Smooth muscle cell (in vitro differentiated cells): ENCODE measurements at regions not wholly inside any gene's neighbourhood (a gene's known extent, or its start where the extent isn't known, plus 50 kb on each side); places are given as distances from the start of the nearest gene placed in this dataset.

ENCODE experiments used
- DNase-seq: peaks from one replicate; lab custom pipeline; 2025; ENCODE audit not compliant: unreplicated experiment; lab: John Stamatoyannopoulos, UW
- H2AFZ ChIP-seq: fragments of 200-600 bp; sonication (generic); 2 replicates; pipeline ENCODE4 v1.6.0; 2016; ENCODE audit warnings: antibody characterized with exemption, low read depth, mild to moderate bottlenecking
- H3F3A ChIP-seq: fragments of 200-600 bp; sonication (generic); 2 replicates; pipeline ENCODE4 v1.6.0; 2017; ENCODE audit warnings: antibody characterized with exemption, low read depth
- H3K27ac ChIP-seq: fragments of 200-600 bp; sonication (generic); 2 replicates; pipeline ENCODE4 v1.5.1; 2016; ENCODE audit warnings: low read depth, mild to moderate bottlenecking
- H3K27me3 ChIP-seq: fragments of 200-600 bp; sonication (generic); 2 replicates; pipeline ENCODE4 v1.6.1; 2016; ENCODE audit warnings: low read depth, mild to moderate bottlenecking
- H3K36me3 ChIP-seq: fragments of 200-600 bp; sonication (generic); 2 replicates; pipeline ENCODE4 v1.5.1; 2016; ENCODE audit warnings: low read depth
- H3K4me1 ChIP-seq: fragments of 200-600 bp; sonication (generic); 2 replicates; pipeline ENCODE4 v1.5.1; 2016; ENCODE audit warnings: low read depth
- H3K4me2 ChIP-seq: fragments of 200-600 bp; sonication (generic); 2 replicates; pipeline ENCODE4 v1.6.0; 2016; ENCODE audit warnings: mild to moderate bottlenecking
- H3K4me3 ChIP-seq: fragments of 200-600 bp; sonication (generic); 2 replicates; pipeline ENCODE4 v1.5.1; 2016; ENCODE audit warnings: mild to moderate bottlenecking
- H3K79me2 ChIP-seq: fragments of 200-600 bp; sonication (generic); 2 replicates; pipeline ENCODE4 v1.6.0; 2016; ENCODE audit warnings: low read depth, mild to moderate bottlenecking
- H3K9ac ChIP-seq: fragments of 200-600 bp; sonication (generic); 2 replicates; pipeline ENCODE4 v1.6.0; 2016; ENCODE audit warnings: low read depth
- H3K9me3 ChIP-seq: fragments of 200-600 bp; sonication (generic); replicated peaks from 2 replicates; pipeline ENCODE4 v1.5.1; 2016; ENCODE audit warnings: low read depth
- H4K20me1 ChIP-seq: fragments of 200-600 bp; sonication (generic); 2 replicates; pipeline ENCODE4 v1.6.0; 2016; ENCODE audit warnings: low read depth
- WGBS: methylation state at CpG from one replicate; pipeline ENCODE4 v1.1.7; 2016; ENCODE audit warnings: low lambda C conversion rate; 5-methylcytosine and 5-hydroxymethylcytosine counted together
- TF ChIP-seq, protein P1 (sequence below): fragments of 200-600 bp; sonication (generic); IDR thresholded peaks from 2 replicates; pipeline ENCODE4 v1.5.1; 2017; ENCODE audit warnings: borderline replicate concordance, mild to moderate bottlenecking, antibody characterized with exemption; ENCODE audit not compliant: insufficient read depth, poor library complexity, severe bottlenecking

DNA sequence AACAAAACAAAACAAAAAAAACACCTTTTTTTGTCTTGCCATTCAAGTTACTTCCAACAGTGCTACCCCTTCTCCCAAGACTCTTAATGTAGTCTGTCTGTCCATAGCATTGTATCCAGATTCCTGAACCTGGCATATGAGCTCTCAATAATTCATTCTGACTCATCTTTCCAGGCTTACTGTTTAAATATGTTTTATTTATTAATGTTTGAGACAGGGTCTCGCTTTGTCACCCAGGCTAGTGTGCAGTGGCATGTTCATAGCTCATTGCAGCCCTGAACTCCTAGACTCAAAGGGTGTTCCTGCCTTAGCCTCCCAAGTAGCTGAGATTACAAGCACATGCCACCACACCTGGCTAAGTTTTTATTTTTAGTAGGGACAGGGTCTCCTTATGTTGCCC, 208.0 kb upstream of the DMRT1 start:
- no peaks in the 10 kb centered on the region for H3K4me1 ChIP-seq
- 96% methylated on average over 1 of the region's 1 CpG for WGBS
- no peaks in the 10 kb centered on the region for H3F3A ChIP-seq
- DNase-seq = no peak
- H3K4me3 ChIP-seq = no peak overlapping the region
- no peaks in the 10 kb centered on the region for H4K20me1 ChIP-seq
- no peaks in the 10 kb centered on the region for H3K27me3 ChIP-seq
- no peaks in the 10 kb centered on the region for H3K9me3 ChIP-seq
- H3K27ac ChIP-seq = no peak overlapping the region
- TF ChIP-seq, protein P1, sequence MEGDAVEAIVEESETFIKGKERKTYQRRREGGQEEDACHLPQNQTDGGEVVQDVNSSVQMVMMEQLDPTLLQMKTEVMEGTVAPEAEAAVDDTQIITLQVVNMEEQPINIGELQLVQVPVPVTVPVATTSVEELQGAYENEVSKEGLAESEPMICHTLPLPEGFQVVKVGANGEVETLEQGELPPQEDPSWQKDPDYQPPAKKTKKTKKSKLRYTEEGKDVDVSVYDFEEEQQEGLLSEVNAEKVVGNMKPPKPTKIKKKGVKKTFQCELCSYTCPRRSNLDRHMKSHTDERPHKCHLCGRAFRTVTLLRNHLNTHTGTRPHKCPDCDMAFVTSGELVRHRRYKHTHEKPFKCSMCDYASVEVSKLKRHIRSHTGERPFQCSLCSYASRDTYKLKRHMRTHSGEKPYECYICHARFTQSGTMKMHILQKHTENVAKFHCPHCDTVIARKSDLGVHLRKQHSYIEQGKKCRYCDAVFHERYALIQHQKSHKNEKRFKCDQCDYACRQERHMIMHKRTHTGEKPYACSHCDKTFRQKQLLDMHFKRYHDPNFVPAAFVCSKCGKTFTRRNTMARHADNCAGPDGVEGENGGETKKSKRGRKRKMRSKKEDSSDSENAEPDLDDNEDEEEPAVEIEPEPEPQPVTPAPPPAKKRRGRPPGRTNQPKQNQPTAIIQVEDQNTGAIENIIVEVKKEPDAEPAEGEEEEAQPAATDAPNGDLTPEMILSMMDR = no peak
- no peak overlapping the region for H3K9ac ChIP-seq
- H2AFZ ChIP-seq = no peak overlapping the region
- H3K79me2 ChIP-seq = no peaks in the 10 kb centered on the region
- no peak overlapping the region for H3K4me2 ChIP-seq
- H3K36me3 ChIP-seq = no peaks in the 10 kb centered on the region

GRCh38 chr9:636931-637591, 204.4 kb upstream of the DMRT1 start:
- TF ChIP-seq, protein P1 = no peak
- no peak overlapping the region for H3K27ac ChIP-seq

DNA sequence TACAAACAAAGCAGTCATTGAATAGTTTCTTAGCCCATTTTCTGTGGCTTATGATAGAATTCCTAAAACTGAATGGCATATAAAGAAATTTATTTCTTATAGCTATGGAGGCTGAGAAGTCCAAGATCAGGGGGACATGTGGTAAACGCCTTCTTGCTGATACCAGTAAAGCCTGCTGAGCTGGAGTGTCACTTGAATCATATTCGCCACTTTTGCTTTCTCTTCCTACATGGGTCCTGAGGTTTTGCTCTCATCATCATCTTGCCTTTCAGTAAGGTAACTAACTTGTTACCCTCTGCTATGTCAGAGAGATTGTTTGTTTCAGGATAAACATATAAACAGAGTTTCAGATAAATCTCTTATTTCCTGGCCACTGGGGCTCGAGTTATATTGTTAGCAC, 203.3 kb upstream of the DMRT1 start:
- Histone ChIP-seq H3F3A (no peaks in the 10 kb centered on the region), H3K4me1 (no peaks in the 10 kb centered on the region), H3K79me2 (no peaks in the 10 kb centered on the region), H3K4me3 (no peak overlapping the region), H3K9ac (no peak overlapping the region), H3K4me2 (no peak overlapping the region), H4K20me1 (no peaks in the 10 kb centered on the region), H3K27me3 (no peaks in the 10 kb centered on the region), H2AFZ (no peak overlapping the region), H3K27ac (no peak overlapping the region), H3K9me3 (no peaks in the 10 kb centered on the region), H3K36me3 (no peaks in the 10 kb centered on the region)
- TF ChIP-seq, protein P1 = no peak
- DNase-seq = no peak
- WGBS = 75% methylated on average over 3 of the region's 3 CpGs

More at GRCh38 chr9:636931-637591, 204.4 kb upstream of the DMRT1 start:
- H2AFZ ChIP-seq = no peak overlapping the region
- no peaks in the 10 kb centered on the region for H3K9me3 ChIP-seq
- no peaks in the 10 kb centered on the region for H3F3A ChIP-seq
- H3K79me2 ChIP-seq = no peaks in the 10 kb centered on the region
- no peak overlapping the region for H3K4me3 ChIP-seq
- H4K20me1 ChIP-seq = no peaks in the 10 kb centered on the region
- no peaks in the 10 kb centered on the region for H3K4me1 ChIP-seq
- WGBS = 88% methylated on average over 1 of the region's 1 CpG
- no peak for DNase-seq
- H3K27me3 ChIP-seq = no peaks in the 10 kb centered on the region
- H3K36me3 ChIP-seq = no peaks in the 10 kb centered on the region
- no peak overlapping the region for H3K4me2 ChIP-seq
- H3K9ac ChIP-seq = no peak overlapping the region

DNA sequence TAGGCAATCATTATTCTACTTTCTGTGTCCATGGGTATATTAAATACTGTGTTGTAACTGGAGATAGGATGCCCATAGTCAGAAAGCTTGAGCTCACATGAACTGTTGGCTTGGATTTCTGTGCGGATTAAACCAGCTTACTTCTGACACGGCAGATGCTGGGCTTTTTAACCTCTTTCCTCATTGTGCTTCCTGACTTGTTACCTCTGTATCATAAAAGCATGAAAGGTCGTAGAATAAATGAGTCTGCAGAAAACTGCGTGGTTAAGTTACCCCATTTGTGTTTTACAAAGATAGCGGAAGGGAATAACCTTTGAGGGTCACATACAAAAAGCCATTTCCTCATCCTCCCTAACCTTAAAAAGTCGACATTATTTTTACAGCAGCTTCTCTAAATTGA, 199.5 kb upstream of the DMRT1 start:
- Histone ChIP-seq H3F3A (no peaks in the 10 kb centered on the region), H3K27me3 (no peaks in the 10 kb centered on the region), H3K27ac (no peak overlapping the region), H3K4me3 (no peak overlapping the region), H3K4me2 (no peak overlapping the region), H4K20me1 (no peaks in the 10 kb centered on the region), H3K4me1 (no peaks in the 10 kb centered on the region), H3K9me3 (no peaks in the 10 kb centered on the region), H3K9ac (no peak overlapping the region), H3K36me3 (no peaks in the 10 kb centered on the region), H2AFZ (no peak overlapping the region), H3K79me2 (no peaks in the 10 kb centered on the region)
- TF ChIP-seq, protein P1 = no peak
- DNase-seq = no peak
- WGBS = 69% methylated on average over 6 of the region's 6 CpGs
